Parathyroid adenoma (tissue), 2 donors: ENCODE measurements at regions not wholly inside any gene's neighbourhood (a gene's known extent, or its start where the extent isn't known, plus 50 kb on each side); places are given as distances from the start of the nearest gene placed in this dataset.

Source experiments
- H2AFZ ChIP-seq: fragments of 300-600 bp; sonication (generic); one replicate; pipeline ENCODE4 v1.7.0; 2017; ENCODE audit warnings: antibody characterized with exemption, mild to moderate bottlenecking
- H3K27ac ChIP-seq: fragments of 300-600 bp; sonication (generic); one replicate; pipeline ENCODE4 v1.7.0; 2017
- H3K27me3 ChIP-seq: fragments of 300-600 bp; sonication (generic); one replicate; pipeline ENCODE4 v1.7.0; 2017; ENCODE audit warnings: low read length; ENCODE audit not compliant: control insufficient read depth, insufficient read depth
- H3K36me3 ChIP-seq: fragments of 300-600 bp; sonication (generic); one replicate; pipeline ENCODE4 v1.7.0; 2017; ENCODE audit warnings: low read length; ENCODE audit not compliant: control insufficient read depth, insufficient read depth
- H3K4me1 ChIP-seq: fragments of 300-600 bp; sonication (generic); one replicate; pipeline ENCODE4 v1.7.0; 2017; ENCODE audit warnings: control low read depth
- H3K4me2 ChIP-seq: fragments of 300-600 bp; sonication (generic); one replicate; pipeline ENCODE4 v1.7.0; 2017; ENCODE audit warnings: low read length
- H3K4me3 ChIP-seq: fragments of 300-600 bp; sonication (generic); one replicate; pipeline ENCODE4 v1.7.0; 2017; ENCODE audit warnings: low read depth, low read length
- H3K79me2 ChIP-seq: fragments of 300-600 bp; sonication (generic); one replicate; pipeline ENCODE4 v1.7.0; 2017; ENCODE audit warnings: control low read depth
- H3K9ac ChIP-seq: fragments of 300-600 bp; sonication (generic); one replicate; pipeline ENCODE4 v1.7.0; 2017; ENCODE audit warnings: mild to moderate bottlenecking
- H3K9me3 ChIP-seq: fragments of 300-600 bp; sonication (generic); one replicate; pipeline ENCODE4 v1.7.0; 2017; ENCODE audit warnings: low read length; ENCODE audit not compliant: control insufficient read depth
- CTCF ChIP-seq: fragments of 300-600 bp; sonication (generic); IDR thresholded peaks from one replicate; pipeline ENCODE4 v1.7.0; 2017; ENCODE audit warnings: antibody characterized with exemption, mild to moderate bottlenecking
- donor health status: primary hyperparathyroidism.

- Histone ChIP-seq H3K4me3 (no peak overlapping the region), H3K27ac (no peak overlapping the region), H3K4me2 (no peak overlapping the region), H3K36me3 (no peaks in the 10 kb centered on the region), H3K9me3 (no peaks in the 10 kb centered on the region), H3K9ac (no peak overlapping the region), H3K4me1 (no peaks in the 10 kb centered on the region), H3K27me3 (no peaks in the 10 kb centered on the region), H2AFZ (no peak overlapping the region), H3K79me2 (no peaks in the 10 kb centered on the region)
- no peak for TF ChIP-seq CTCF
Observed at GRCh38 chr12:102543494-102544485, 63.4 kb upstream of the IGF1 start.

- H3K79me2 ChIP-seq = no peaks in the 10 kb centered on the region
- no peaks in the 10 kb centered on the region for H3K27me3 ChIP-seq
- H3K9me3 ChIP-seq = no peaks in the 10 kb centered on the region
- H3K4me1 ChIP-seq = no peaks in the 10 kb centered on the region
- TF ChIP-seq CTCF = no peak
- no peak overlapping the region for H3K4me3 ChIP-seq
- no peak overlapping the region for H3K27ac ChIP-seq
- no peak overlapping the region for H2AFZ ChIP-seq
- no peak overlapping the region for H3K9ac ChIP-seq
- H3K4me2 ChIP-seq = no peak overlapping the region
- H3K36me3 ChIP-seq = no peaks in the 10 kb centered on the region
Observed at GRCh38 chr12:102542816-102543440, 62.6 kb upstream of the IGF1 start.

- no peak for TF ChIP-seq CTCF
- Histone ChIP-seq H3K27ac (no peak overlapping the region), H3K4me1 (no peaks in the 10 kb centered on the region), H3K4me3 (no peak overlapping the region), H3K36me3 (no peaks in the 10 kb centered on the region), H3K9ac (no peak overlapping the region), H2AFZ (no peak overlapping the region), H3K79me2 (no peaks in the 10 kb centered on the region), H3K27me3 (no peaks in the 10 kb centered on the region), H3K9me3 (no peaks in the 10 kb centered on the region), H3K4me2 (no peak overlapping the region)
Observed at GRCh38 chr12:102540815-102541385, 60.5 kb upstream of the IGF1 start.

- no peak for TF ChIP-seq CTCF
- H3K4me3 ChIP-seq = no peak overlapping the region
- no peaks in the 10 kb centered on the region for H3K4me1 ChIP-seq
- H3K27ac ChIP-seq = no peak overlapping the region
- H3K36me3 ChIP-seq = no peaks in the 10 kb centered on the region
- no peaks in the 10 kb centered on the region for H3K79me2 ChIP-seq
- no peak overlapping the region for H3K9ac ChIP-seq
- H3K27me3 ChIP-seq = no peaks in the 10 kb centered on the region
- no peak overlapping the region for H3K4me2 ChIP-seq
- H2AFZ ChIP-seq = no peak overlapping the region
- no peaks in the 10 kb centered on the region for H3K9me3 ChIP-seq
Observed at GRCh38 chr12:102539651-102540553, 59.5 kb upstream of the IGF1 start.
